22Rv1 (cell line): ENCODE measurements at regions not wholly inside any gene's neighbourhood (a gene's known extent, or its start where the extent isn't known, plus 50 kb on each side); places are given as distances from the start of the nearest gene placed in this dataset.

ENCODE experiments used
- H3K27ac ChIP-seq: fragments of 450-650 bp; 2 replicates; pipeline ENCODE4 v1.5.1; 2017
- CTCF ChIP-seq: fragments of 450-650 bp; IDR thresholded peaks from 2 replicates; pipeline ENCODE4 v1.5.1; 2017; ENCODE audit warnings: mild to moderate bottlenecking
- ZFX ChIP-seq: fragments of 450-650 bp; IDR thresholded peaks from 2 replicates; pipeline ENCODE4 v1.6.1; 2017; ENCODE audit warnings: antibody characterized with exemption, borderline replicate concordance

GRCh38 chr15:77546050-77546501 lies 86.6 kb downstream of the LINGO1 start:
- TF ChIP-seq ZFX: no peak
- TF ChIP-seq CTCF: no peak

GRCh38 chr15:77545058-77545457 lies 87.7 kb downstream of the LINGO1 start:
- no peak overlapping the region for H3K27ac ChIP-seq
- TF ChIP-seq CTCF (no peak), ZFX (no peak)

More at GRCh38 chr15:77546050-77546501, 86.6 kb downstream of the LINGO1 start:
- no peak overlapping the region for H3K27ac ChIP-seq

GRCh38 chr15:77544162-77544561 lies 88.5 kb downstream of the LINGO1 start:
- no peak overlapping the region for H3K27ac ChIP-seq
- TF ChIP-seq CTCF (no peak), ZFX (no peak)

- TF ChIP-seq ZFX (no peak), CTCF (peak; percentile 98)
- no peak overlapping the region for H3K27ac ChIP-seq
Measured at GRCh38 chr15:77543159-77543882, 89.4 kb downstream of the LINGO1 start.

GRCh38 chr15:77542491-77543001 lies 90.2 kb downstream of the LINGO1 start:
- TF ChIP-seq CTCF (no peak), ZFX (no peak)
- H3K27ac ChIP-seq: no peak overlapping the region

GRCh38 chr15:77541421-77542181 lies 91.1 kb downstream of the LINGO1 start:
- no peak for TF ChIP-seq CTCF
- no peak for TF ChIP-seq ZFX
- H3K27ac ChIP-seq: no peak overlapping the region
